Embryonic facial prominence (tissue), 1 donor: ENCODE measurements at regions not wholly inside any gene's neighbourhood (a gene's known extent, or its start where the extent isn't known, plus 50 kb on each side); places are given as distances from the start of the nearest gene placed in this dataset.
"Not testable (repeated sequence)": the region's sequence is repeated elsewhere in the genome, so short reads cannot be mapped to it uniquely, and the experiment has no call there.

Experiments
- DNase-seq: peaks from one replicate; pipeline ENCODE4 v3.0.0-alpha.2; 2016; ENCODE audit errors: extremely low spot score

DNA sequence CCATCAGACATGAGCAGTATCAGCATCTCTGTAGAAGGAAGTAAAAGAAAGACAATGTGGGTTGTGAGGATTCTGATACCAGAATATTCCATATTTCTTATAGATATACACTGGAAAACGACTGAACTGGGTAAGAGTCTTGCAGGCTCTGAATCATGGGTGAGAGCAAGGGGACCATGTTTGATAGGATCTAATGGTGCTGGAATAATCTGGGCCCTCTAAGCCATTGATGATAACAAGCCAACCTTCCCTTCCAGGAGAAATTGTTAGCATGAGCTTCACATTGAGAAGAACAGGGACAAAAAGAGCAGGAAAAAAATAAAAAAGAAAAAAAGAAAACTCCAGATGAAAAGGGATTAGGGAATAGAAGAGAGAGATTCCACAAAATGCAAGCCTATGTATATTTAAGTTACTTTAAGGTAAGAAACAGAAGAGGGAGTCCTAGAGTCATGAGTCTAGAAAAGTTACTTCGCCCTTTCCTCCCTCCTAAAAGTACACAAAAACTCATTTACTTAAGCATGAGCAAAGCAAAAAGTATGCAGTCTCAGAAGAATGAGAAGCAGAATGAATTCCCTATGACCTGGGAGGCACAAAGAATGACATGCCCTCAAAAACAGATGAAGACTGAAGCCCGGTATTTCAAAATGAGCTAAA is 181.9 kb downstream of the TMEM26 start:
- no peak for DNase-seq

DNA sequence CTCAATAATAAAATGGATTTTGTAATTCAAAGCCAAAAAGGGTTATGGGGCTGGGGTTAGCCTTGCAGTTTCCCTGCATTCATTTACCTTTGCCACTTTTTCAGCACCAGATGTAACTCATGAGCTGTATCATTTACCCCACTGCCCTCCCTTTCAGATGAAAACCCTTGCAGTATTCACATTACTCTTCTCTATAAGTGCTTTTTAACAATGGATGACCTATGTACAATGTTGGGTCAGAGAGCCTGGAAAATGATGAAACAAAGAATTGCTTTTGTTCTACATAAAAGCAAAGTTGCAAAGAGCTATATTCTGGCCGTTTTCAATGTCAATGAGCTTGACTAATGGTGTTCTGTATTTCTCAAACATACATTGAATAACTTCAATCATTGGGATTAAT is 189.7 kb downstream of the TMEM26 start:
- DNase-seq = no peak

DNA sequence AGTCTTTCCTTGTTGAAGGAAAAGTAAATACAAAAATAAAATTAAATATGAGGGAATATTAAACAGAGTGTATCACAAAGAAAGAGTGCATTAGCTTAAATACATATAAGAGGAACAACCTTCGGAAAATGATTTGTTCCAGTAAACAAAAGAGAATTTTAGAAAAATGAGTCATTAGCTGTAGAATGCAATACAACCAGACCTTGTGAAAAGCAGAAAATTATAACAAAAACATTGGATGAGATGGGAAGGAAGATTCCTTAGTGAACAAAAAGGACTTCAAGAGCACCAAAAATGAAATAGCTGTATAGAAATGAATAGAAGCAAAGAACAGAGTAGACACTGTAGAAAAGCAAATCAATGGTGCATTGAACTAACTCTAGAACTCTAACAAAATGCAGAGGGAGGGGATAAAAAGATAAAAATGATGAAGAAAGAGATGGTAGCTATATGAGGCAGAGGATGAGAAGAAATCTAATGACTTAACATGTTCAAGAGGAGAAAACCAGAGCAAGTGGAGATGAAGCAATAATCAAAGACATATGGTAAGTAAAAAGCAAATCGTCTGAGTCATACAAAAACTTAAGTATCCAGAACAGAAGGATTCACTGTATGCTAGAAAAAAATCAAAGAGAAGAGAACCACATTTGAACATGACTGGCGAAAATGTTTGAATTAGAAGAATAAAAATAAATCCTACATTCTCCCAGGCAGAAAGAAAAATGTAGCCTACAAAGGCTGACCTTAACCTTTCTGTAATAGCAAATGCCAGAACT is 190.5 kb downstream of the TMEM26 start:
- no peak for DNase-seq

GRCh38 chr10:61257956-61258496 is 195.2 kb downstream of the TMEM26 start:
- DNase-seq = no peak

GRCh38 chr10:61257136-61257535 is 196.0 kb downstream of the TMEM26 start:
- no peak for DNase-seq

GRCh38 chr10:61252326-61252725 is 200.9 kb downstream of the TMEM26 start:
- not testable (repeated sequence) for DNase-seq

DNA sequence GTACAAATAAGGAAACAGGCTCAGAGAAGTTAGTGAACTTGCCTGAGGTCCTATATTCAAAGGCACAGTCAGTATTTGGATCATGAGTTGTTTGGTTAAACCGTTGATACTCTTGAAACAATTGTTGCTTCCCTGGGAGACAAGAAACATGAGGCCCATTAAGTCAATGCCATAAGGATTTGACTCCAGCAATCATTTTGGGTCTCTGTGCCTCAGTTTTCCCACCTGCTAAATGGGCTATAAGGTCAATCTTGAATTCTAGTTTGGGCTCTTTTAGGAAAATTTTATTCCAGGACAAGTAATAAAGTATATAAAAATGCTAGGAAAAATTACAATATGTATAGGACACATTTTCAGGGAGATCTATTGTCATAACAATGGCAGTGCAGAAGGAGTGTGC is 202.1 kb downstream of the TMEM26 start:
- no peak for DNase-seq

DNA sequence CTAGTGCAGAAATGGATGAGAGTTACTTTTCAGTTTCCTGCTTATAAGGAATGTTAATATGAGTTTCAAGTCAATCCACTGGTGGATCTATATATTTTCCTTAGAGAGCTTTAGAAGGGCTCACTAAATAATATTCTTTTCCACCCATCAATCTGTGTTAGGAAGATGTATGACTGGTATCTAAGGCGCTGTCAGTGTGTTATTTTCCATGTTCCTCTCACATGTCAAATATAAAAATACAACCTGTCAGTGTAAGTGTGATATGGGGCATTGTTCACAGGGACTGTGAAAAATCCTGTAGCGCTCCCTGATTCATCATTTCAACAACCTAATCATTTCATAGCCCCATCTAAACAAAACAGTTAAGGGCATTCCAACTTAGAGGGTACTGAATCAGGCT is 203.1 kb downstream of the TMEM26 start:
- no peak for DNase-seq

- peak; percentile 18 for DNase-seq
Observed at GRCh38 chr10:61248013-61248412, 205.2 kb downstream of the TMEM26 start.

GRCh38 chr10:61244261-61244775 is 208.9 kb downstream of the TMEM26 start:
- no peak for DNase-seq

DNA sequence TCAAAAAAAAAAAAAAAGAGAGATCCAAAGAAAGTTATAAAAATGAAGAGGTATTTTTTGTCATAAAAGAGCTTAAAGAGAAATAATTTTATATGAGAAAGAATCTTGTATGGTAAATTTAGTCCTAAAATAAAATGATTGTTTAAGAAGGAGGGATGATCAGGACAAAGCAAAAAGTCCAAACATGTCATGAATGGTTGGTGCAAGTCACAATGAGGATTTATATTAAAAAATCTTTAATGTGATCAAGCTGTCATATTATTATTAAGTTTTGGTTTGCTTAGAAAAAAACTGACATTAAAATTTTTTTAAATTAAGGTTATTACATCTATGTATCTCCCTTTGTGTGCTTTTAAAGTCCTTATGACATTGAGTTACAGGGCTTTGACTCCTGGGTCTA is 220.4 kb downstream of the TMEM26 start:
- no peak for DNase-seq

DNA sequence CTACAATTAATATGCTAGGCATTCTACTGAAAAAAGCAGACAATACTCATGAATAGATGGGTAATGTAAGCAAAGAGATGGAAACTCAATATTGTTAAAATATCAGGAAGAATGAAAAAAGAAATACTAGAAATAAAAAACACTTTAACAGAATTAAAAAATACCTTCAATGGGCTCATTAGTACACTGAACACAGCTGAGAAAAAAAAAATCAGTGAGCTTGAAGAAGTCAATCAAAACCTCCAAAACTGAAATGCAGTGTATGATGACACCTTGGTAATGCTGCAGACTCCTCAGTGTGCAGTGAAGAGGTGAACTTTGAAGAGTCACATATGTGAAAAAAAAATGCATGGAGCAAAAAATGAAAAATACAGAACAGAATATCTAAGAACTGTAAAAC is 227.2 kb downstream of the TMEM26 start:
- DNase-seq = no peak

DNA sequence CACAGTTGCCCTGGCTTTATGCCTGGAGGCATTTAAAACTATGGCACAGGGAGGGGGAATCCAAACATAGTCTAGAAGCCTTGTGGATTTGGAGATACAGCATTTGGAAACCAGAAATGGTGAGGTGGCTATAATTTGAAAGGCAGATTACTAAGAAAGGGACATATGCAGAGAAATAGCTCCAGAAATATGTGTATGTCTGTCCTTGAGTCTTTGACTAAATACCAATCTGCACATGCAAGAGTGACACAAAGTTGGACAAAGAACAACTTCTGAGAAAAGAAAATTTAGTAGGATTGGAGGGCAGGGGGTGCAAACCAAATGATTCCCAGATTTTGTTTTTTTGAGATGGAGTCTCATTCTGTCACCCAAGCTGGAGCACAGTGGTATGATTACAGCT is 229.6 kb downstream of the TMEM26 start:
- no peak for DNase-seq

- no peak for DNase-seq
Observed at GRCh38 chr10:61219696-61220095, 233.5 kb downstream of the TMEM26 start.

GRCh38 chr10:61217851-61218565 is 235.2 kb downstream of the TMEM26 start:
- DNase-seq = no peak

DNA sequence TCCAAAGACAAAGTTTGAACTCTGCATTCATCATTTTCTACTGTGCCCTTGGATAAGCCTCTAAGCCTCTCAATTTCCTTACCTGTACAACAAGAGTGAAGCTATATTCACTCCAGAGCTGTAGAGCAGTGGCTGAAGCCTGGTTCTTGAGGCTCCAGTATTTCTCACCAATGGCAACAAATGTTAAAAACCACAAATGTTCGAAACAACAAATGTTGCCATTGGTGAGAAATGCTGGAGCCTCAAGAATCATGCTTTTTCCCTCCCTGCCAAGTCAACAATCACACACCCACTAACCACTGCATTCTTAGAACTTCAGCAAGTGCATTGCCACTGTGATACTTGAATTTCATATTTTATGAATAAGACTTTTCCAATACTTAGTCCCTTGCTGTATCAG is 237.9 kb downstream of the TMEM26 start:
- DNase-seq = no peak

DNA sequence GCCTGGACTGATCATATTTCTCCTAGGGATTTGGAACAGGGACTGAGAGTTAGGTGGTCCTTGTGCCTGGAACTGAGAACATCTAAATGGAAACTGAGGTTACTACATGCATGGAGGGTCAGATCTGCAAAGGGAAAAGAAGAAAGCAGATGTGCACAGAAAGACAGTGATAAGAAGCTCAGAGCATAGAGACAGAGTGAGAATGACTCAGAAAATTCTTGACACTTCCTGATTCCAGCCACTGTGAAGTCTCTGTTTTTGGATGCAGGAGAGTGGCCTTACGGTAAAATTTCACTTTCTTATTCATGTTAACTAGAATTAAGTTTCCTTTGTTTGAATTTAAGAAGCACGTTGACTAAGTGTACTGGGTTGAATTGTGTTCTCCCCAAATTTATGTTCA is 241.7 kb downstream of the TMEM26 start:
- DNase-seq = no peak

DNA sequence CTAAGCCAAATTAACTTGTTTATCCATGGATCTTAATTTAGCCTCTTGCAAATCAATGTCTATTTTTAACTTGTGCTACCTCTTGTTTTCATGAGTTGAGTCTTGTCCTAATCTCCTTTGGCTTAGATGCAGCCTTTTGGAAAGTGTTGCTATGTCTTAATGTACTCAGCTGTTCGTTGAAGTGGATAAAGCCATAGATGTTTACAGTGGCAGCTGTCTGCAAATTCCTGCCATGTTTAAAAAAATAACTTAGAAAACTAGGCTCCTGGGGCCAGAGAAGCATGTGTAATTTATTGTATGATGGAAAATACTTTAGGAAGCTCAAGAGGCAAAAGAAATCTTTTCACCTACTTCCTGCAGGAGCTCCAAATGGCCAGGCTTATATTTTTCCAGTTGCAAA is 253.1 kb upstream of the RHOBTB1 start:
- DNase-seq = no peak

- no peak for DNase-seq
Observed at GRCh38 chr10:61195211-61195610, 251.2 kb upstream of the RHOBTB1 start.

DNA sequence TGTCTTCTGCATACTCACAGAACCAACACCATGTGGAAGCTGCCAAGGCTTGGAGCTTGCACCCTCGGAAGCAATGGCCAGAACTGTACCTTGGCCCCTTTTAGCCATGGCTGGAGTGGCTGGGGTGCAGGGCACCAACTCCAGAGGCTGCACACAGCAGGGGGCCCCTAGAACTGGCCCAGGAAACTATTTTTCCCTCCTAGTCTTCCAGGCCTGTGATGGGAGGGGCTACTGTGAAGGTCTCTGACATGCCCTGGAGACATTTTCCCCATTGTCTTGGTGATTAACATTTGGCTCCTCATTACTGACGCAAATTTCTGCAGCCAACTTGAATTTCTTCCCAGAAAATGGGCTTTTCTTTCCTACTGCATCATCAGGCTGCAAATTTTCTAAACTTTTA is 248.6 kb upstream of the RHOBTB1 start:
- DNase-seq = not testable (repeated sequence)

- no peak for DNase-seq
Observed at GRCh38 chr10:61192042-61192441, 248.1 kb upstream of the RHOBTB1 start.

- DNase-seq = no peak
Observed at GRCh38 chr10:61189912-61190311, 245.9 kb upstream of the RHOBTB1 start.
